GM21619 (cell line): ENCODE measurements at regions not wholly inside any gene's neighbourhood (a gene's known extent, or its start where the extent isn't known, plus 50 kb on each side); places are given as distances from the start of the nearest gene placed in this dataset.
"Not testable (repeated sequence)": the region's sequence is repeated elsewhere in the genome, so short reads cannot be mapped to it uniquely, and the experiment has no call there.

Experiments
- ATAC-seq: cut with Tn5 transposase; IDR thresholded peaks from one replicate; pipeline ENCODE4 v1.9.1; 2021; ENCODE audit not compliant: unreplicated experiment

GRCh38 chr6:85107701-85108100 is 342.2 kb upstream of the NT5E start:
- ATAC-seq = no peak

- no peak for ATAC-seq
Measured at GRCh38 chr6:85096976-85097375, 332.6 kb upstream of the TBX18 start.

GRCh38 chr6:85092226-85092625 is 327.8 kb upstream of the TBX18 start:
- ATAC-seq = no peak

GRCh38 chr6:85089255-85089654 is 324.9 kb upstream of the TBX18 start:
- ATAC-seq = no peak

- no peak for ATAC-seq
Measured at GRCh38 chr6:85085875-85086274, 321.5 kb upstream of the TBX18 start.

GRCh38 chr6:85081102-85081501 is 316.7 kb upstream of the TBX18 start:
- ATAC-seq = no peak

- ATAC-seq = no peak
Measured at GRCh38 chr6:85079761-85080160, 315.4 kb upstream of the TBX18 start.

- ATAC-seq = no peak
Measured at GRCh38 chr6:85078058-85078457, 313.7 kb upstream of the TBX18 start.

GRCh38 chr6:85077098-85077497 is 312.7 kb upstream of the TBX18 start:
- ATAC-seq = no peak

- ATAC-seq = not testable (repeated sequence)
Measured at GRCh38 chr6:85071845-85072244, 307.4 kb upstream of the TBX18 start.

GRCh38 chr6:85069577-85069976 is 305.2 kb upstream of the TBX18 start:
- no peak for ATAC-seq

- no peak for ATAC-seq
Measured at GRCh38 chr6:85068221-85068620, 303.8 kb upstream of the TBX18 start.

GRCh38 chr6:85066266-85066665 is 301.9 kb upstream of the TBX18 start:
- no peak for ATAC-seq

- no peak for ATAC-seq
Measured at GRCh38 chr6:85065831-85066230, 301.4 kb upstream of the TBX18 start.

GRCh38 chr6:85063611-85064010 is 299.2 kb upstream of the TBX18 start:
- ATAC-seq = no peak

- ATAC-seq = no peak
Measured at GRCh38 chr6:85062884-85063283, 298.5 kb upstream of the TBX18 start.

- ATAC-seq = no peak
Measured at GRCh38 chr6:85058806-85059205, 294.4 kb upstream of the TBX18 start.

GRCh38 chr6:85050149-85050548 is 285.8 kb upstream of the TBX18 start:
- ATAC-seq = no peak

- no peak for ATAC-seq
Measured at GRCh38 chr6:85049282-85049681, 284.9 kb upstream of the TBX18 start.

- no peak for ATAC-seq
Measured at GRCh38 chr6:85047818-85048217, 283.4 kb upstream of the TBX18 start.

GRCh38 chr6:85045767-85046166 is 281.4 kb upstream of the TBX18 start:
- ATAC-seq = not testable (repeated sequence)

- no peak for ATAC-seq
Measured at GRCh38 chr6:85044361-85044760, 280.0 kb upstream of the TBX18 start.

GRCh38 chr6:85041376-85041775 is 277.0 kb upstream of the TBX18 start:
- ATAC-seq = no peak

- no peak for ATAC-seq
Measured at GRCh38 chr6:85037221-85037620, 272.8 kb upstream of the TBX18 start.
